Small intestine (tissue), 7 donors: ENCODE measurements at regions not wholly inside any gene's neighbourhood (a gene's known extent, or its start where the extent isn't known, plus 50 kb on each side); places are given as distances from the start of the nearest gene placed in this dataset.

Experiments
- DNase-seq, 2 donors: peaks; one replicate each; pipeline versions ENCODE4 v3.0.0 to v3.0.0-alpha.2; 2013
- FAIRE-seq: peaks from 2 replicates; lab custom pipeline; 2012; peaks lifted over from hg19 to GRCh38; lab: Jason Lieb, UNC
- H3K27ac ChIP-seq, 3 donors: one replicate each; pipeline ENCODE4 v1.5.1; 2013; ENCODE audit warnings: low read length in 2 of 3, mild to moderate bottlenecking in 2 of 3, control low read depth in 1 of 3, inconsistent platforms in 1 of 3, low read depth in 1 of 3, moderate library complexity in 1 of 3
- H3K27me3 ChIP-seq, 3 donors: one replicate each; pipeline ENCODE4 v1.6.1; 2013; ENCODE audit warnings: low read length in 3 of 3, inconsistent platforms in 1 of 3; ENCODE audit not compliant: control insufficient read depth in 3 of 3, insufficient read depth in 3 of 3
- H3K36me3 ChIP-seq, 3 donors: one replicate each; pipeline ENCODE4 v1.6.1; 2013; ENCODE audit warnings: low read length in 3 of 3, inconsistent platforms in 1 of 3, low read depth in 1 of 3, mild to moderate bottlenecking in 1 of 3, moderate library complexity in 1 of 3; ENCODE audit not compliant: control insufficient read depth in 3 of 3, insufficient read depth in 2 of 3
- H3K4me1 ChIP-seq, 3 donors: one replicate each; pipeline ENCODE4 v1.6.1; 2013; ENCODE audit warnings: low read length in 2 of 3, inconsistent platforms in 1 of 3, low read depth in 1 of 3, mild to moderate bottlenecking in 1 of 3, moderate library complexity in 1 of 3; ENCODE audit not compliant: control insufficient read depth in 3 of 3, insufficient read depth in 2 of 3
- H3K4me3 ChIP-seq, 3 donors: one replicate each; pipeline ENCODE4 v1.5.1; 2013; ENCODE audit warnings: low read length in 3 of 3, control low read depth in 1 of 3, inconsistent platforms in 1 of 3, low read depth in 1 of 3, mild to moderate bottlenecking in 1 of 3, moderate library complexity in 1 of 3
- H3K9me3 ChIP-seq, 2 donors: one replicate each; pipeline ENCODE4 v1.6.1; 2013; ENCODE audit warnings: low read depth in 1 of 2, low read length in 1 of 2; ENCODE audit not compliant: control insufficient read depth in 2 of 2, insufficient read depth in 1 of 2
- WGBS, 3 donors: extraction: QIAGEN DNeasy Blood & Tissue Kit; methylation state at CpG; one replicate each; pipeline ENCODE4 v1.1.7; 2013; 5-methylcytosine and 5-hydroxymethylcytosine counted together
- donor health status: healthy with polysubstance abuse.
- donor health status: control.
- donor health status: control.
- donor health status: Bipolar disorder and iron deficiency.
- donor health status: healthy.

- no peak overlapping the region for H3K27ac ChIP-seq
- DNase-seq = no peak
- no peak for FAIRE-seq
- no peaks in the 10 kb centered on the region for H3K9me3 ChIP-seq
- no peaks in the 10 kb centered on the region for H3K36me3 ChIP-seq
- no peaks in the 10 kb centered on the region for H3K4me1 ChIP-seq
- 88 to 93% (median 93%) methylated on average over 4 of the region's 4 CpGs for WGBS, 3 donors
- H3K27me3 ChIP-seq = peaks cover 0 to 2% (median 0%) of the 10 kb centered on the region in 3 donors
- H3K4me3 ChIP-seq = no peak overlapping the region
Observed at GRCh38 chr10:125536236-125536635, 146.7 kb downstream of the TEX36 start.

GRCh38 chr10:125535559-125535958, 147.4 kb downstream of the TEX36 start:
- no peaks in the 10 kb centered on the region for H3K36me3 ChIP-seq
- FAIRE-seq (no peak), DNase-seq (no peak)
- peaks cover 0 to 2% (median 0%) of the 10 kb centered on the region in 3 donors for H3K27me3 ChIP-seq
- WGBS, 3 donors = 72 to 82% (median 78%) methylated on average over 8 of the region's 8 CpGs
- no peak overlapping the region for H3K4me3 ChIP-seq
- H3K4me1 ChIP-seq = no peaks in the 10 kb centered on the region
- no peak overlapping the region for H3K27ac ChIP-seq
- no peaks in the 10 kb centered on the region for H3K9me3 ChIP-seq

- FAIRE-seq (no peak), DNase-seq (no peak)
- Histone ChIP-seq H3K27ac (no peak overlapping the region), H3K36me3 (no peaks in the 10 kb centered on the region), H3K9me3 (no peaks in the 10 kb centered on the region), H3K27me3 (peaks cover 0 to 2% (median 0%) of the 10 kb centered on the region in 3 donors), H3K4me1 (no peaks in the 10 kb centered on the region), H3K4me3 (no peak overlapping the region)
- 55 to 68% (median 59%) methylated on average over 5 of the region's 5 CpGs for WGBS, 3 donors
Observed at GRCh38 chr10:125534515-125534914, 148.4 kb downstream of the TEX36 start.

GRCh38 chr10:125533866-125534265, 149.1 kb downstream of the TEX36 start:
- no peaks in the 10 kb centered on the region for H3K4me1 ChIP-seq
- 58 to 74% (median 67%) methylated on average over 8 of the region's 8 CpGs for WGBS, 3 donors
- peaks cover 0 to 2% (median 0%) of the 10 kb centered on the region in 3 donors for H3K27me3 ChIP-seq
- no peaks in the 10 kb centered on the region for H3K9me3 ChIP-seq
- no peaks in the 10 kb centered on the region for H3K36me3 ChIP-seq
- no peak overlapping the region for H3K27ac ChIP-seq
- H3K4me3 ChIP-seq = no peak overlapping the region
- FAIRE-seq (no peak), DNase-seq (no peak)

GRCh38 chr10:125531465-125531864, 151.5 kb downstream of the TEX36 start:
- H3K4me1 ChIP-seq = no peaks in the 10 kb centered on the region
- 56 to 72% (median 63%) methylated on average over 12 of the region's 12 CpGs for WGBS, 3 donors
- DNase-seq (no peak), FAIRE-seq (no peak)
- no peaks in the 10 kb centered on the region for H3K36me3 ChIP-seq
- no peak overlapping the region for H3K27ac ChIP-seq
- H3K4me3 ChIP-seq = no peak overlapping the region
- H3K9me3 ChIP-seq = no peaks in the 10 kb centered on the region
- H3K27me3 ChIP-seq = no peaks in the 10 kb centered on the region

GRCh38 chr10:125523347-125523746, 159.6 kb downstream of the TEX36 start:
- FAIRE-seq (no peak), DNase-seq (no peak)
- Histone ChIP-seq H3K27me3 (no peaks in the 10 kb centered on the region), H3K4me1 (no peaks in the 10 kb centered on the region), H3K36me3 (no peaks in the 10 kb centered on the region), H3K27ac (no peak overlapping the region), H3K4me3 (no peak overlapping the region), H3K9me3 (peaks cover 0 to 3% of the 10 kb centered on the region in 2 donors)
- 74 to 86% (median 80%) methylated on average over 10 of the region's 10 CpGs for whole genome bisulfite sequencing, 3 donors

- H3K4me1 ChIP-seq = no peaks in the 10 kb centered on the region
- FAIRE-seq (no peak), DNase-seq (no peak)
- H3K36me3 ChIP-seq = no peaks in the 10 kb centered on the region
- H3K27me3 ChIP-seq = no peaks in the 10 kb centered on the region
- H3K9me3 ChIP-seq = peaks cover 0 to 3% of the 10 kb centered on the region in 2 donors
- H3K4me3 ChIP-seq = no peak overlapping the region
- 54 to 60% (median 56%) methylated on average over 17 of the region's 17 CpGs for WGBS, 3 donors
- no peak overlapping the region for H3K27ac ChIP-seq
Observed at GRCh38 chr10:125521721-125522680, 161.0 kb downstream of the TEX36 start.

GRCh38 chr10:125520968-125521367, 162.0 kb downstream of the TEX36 start:
- 94 to 96% (median 95%) methylated on average over 3 of the region's 3 CpGs for WGBS, 3 donors
- DNase-seq = no peak
- Histone ChIP-seq H3K36me3 (no peaks in the 10 kb centered on the region), H3K27me3 (no peaks in the 10 kb centered on the region), H3K27ac (no peak overlapping the region), H3K4me1 (no peaks in the 10 kb centered on the region), H3K4me3 (no peak overlapping the region), H3K9me3 (peaks cover 0 to 3% of the 10 kb centered on the region in 2 donors)
- FAIRE-seq = no peak
